Chondrocyte (in vitro differentiated cells): ENCODE measurements at regions not wholly inside any gene's neighbourhood (a gene's known extent, or its start where the extent isn't known, plus 50 kb on each side); places are given as distances from the start of the nearest gene placed in this dataset.

ENCODE experiments used
- DNase-seq: peaks from one replicate; pipeline ENCODE4 v3.0.0; 2021; ENCODE audit warnings: mixed read lengths, low spot score
- H3K27ac Mint-ChIP-seq: one replicate; pipeline ENCODE4 v1.8.0; 2021; ENCODE audit warnings: mild to moderate bottlenecking, moderate library complexity, mixed read lengths; ENCODE audit not compliant: unreplicated experiment
- H3K27me3 Mint-ChIP-seq: 2 replicates; pipeline ENCODE4 v1.8.0; 2021; ENCODE audit warnings: low read depth, mixed read lengths
- H3K36me3 Mint-ChIP-seq: 2 replicates; pipeline ENCODE4 v1.8.0; 2021; ENCODE audit warnings: low read depth, mixed read lengths
- H3K4me1 Mint-ChIP-seq: 2 replicates; pipeline ENCODE4 v1.8.0; 2021; ENCODE audit warnings: low read depth, mild to moderate bottlenecking, mixed read lengths
- H3K4me3 Mint-ChIP-seq: one replicate; pipeline ENCODE4 v1.8.0; 2021; ENCODE audit warnings: mild to moderate bottlenecking, moderate library complexity, mixed read lengths; ENCODE audit not compliant: unreplicated experiment
- H3K9me3 Mint-ChIP-seq: 2 replicates; pipeline ENCODE4 v1.8.0; 2021; ENCODE audit warnings: low read depth, mixed read lengths
- TF ChIP-seq, protein P1 (sequence below): fragments of 200-600 bp; sonication (generic); IDR thresholded peaks from 2 replicates; pipeline ENCODE4 v1.5.0; 2021; ENCODE audit warnings: antibody characterized with exemption, mild to moderate bottlenecking, moderate library complexity

DNA sequence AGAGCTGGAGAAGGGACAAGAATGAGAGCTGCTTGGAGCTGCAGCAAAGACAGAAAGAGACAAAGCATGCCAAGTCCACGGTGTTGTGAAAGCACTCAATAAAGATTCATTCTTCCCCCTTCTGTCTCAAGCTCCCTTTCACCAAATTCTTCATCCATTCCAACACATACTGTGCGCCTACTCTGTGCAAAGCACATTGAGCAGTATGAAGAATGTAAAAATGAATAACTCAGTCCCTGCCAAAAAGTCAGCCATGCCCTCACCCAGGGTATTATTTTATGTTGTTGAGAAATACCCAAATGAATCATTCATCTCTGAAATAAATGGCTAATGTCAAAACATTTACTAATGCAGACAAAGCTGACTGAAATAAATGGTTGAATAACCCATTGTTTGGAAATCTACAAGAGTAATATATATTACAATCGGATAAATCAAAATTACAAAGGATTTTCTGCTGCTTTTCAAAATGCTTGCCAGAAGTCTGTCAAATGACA lies 282.9 kb upstream of the IRX5 start:
- Mint-ChIP-seq H3K36me3 (no peaks in the 10 kb centered on the region), H3K4me1 (peaks cover 5% of the 10 kb centered on the region), H3K27me3 (peaks cover 17% of the 10 kb centered on the region), H3K4me3 (no peak overlapping the region), H3K27ac (no peak overlapping the region), H3K9me3 (no peaks in the 10 kb centered on the region)
- no peak for DNase-seq
- TF ChIP-seq, protein P1, sequence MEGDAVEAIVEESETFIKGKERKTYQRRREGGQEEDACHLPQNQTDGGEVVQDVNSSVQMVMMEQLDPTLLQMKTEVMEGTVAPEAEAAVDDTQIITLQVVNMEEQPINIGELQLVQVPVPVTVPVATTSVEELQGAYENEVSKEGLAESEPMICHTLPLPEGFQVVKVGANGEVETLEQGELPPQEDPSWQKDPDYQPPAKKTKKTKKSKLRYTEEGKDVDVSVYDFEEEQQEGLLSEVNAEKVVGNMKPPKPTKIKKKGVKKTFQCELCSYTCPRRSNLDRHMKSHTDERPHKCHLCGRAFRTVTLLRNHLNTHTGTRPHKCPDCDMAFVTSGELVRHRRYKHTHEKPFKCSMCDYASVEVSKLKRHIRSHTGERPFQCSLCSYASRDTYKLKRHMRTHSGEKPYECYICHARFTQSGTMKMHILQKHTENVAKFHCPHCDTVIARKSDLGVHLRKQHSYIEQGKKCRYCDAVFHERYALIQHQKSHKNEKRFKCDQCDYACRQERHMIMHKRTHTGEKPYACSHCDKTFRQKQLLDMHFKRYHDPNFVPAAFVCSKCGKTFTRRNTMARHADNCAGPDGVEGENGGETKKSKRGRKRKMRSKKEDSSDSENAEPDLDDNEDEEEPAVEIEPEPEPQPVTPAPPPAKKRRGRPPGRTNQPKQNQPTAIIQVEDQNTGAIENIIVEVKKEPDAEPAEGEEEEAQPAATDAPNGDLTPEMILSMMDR: no peak

DNA sequence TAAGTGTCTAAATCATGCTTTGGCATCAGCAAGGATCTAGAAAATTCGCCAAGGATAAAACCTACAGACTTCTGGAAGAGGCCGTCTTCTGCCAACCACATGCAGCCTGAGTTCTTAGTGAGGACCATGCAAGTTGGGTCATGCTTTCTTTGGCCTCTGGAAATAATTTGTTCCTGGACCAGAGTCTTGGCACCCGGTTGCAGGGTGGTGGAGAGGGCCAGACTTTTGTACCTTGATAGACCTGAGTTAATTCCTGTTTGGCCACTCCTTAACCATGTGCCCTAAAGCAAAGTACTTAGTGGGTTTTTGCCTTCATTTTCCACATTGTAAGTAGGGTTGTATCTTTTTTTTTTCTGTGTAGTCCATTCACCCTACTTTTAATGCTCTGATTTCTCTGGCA lies 283.4 kb upstream of the IRX5 start:
- DNase-seq: no peak
- peaks cover 18% of the 10 kb centered on the region for H3K27me3 Mint-ChIP-seq
- TF ChIP-seq, protein P1: no peak
- no peak overlapping the region for H3K27ac Mint-ChIP-seq
- H3K9me3 Mint-ChIP-seq: no peaks in the 10 kb centered on the region
- no peak overlapping the region for H3K4me3 Mint-ChIP-seq
- no peaks in the 10 kb centered on the region for H3K36me3 Mint-ChIP-seq
- peaks cover 5% of the 10 kb centered on the region for H3K4me1 Mint-ChIP-seq

DNA sequence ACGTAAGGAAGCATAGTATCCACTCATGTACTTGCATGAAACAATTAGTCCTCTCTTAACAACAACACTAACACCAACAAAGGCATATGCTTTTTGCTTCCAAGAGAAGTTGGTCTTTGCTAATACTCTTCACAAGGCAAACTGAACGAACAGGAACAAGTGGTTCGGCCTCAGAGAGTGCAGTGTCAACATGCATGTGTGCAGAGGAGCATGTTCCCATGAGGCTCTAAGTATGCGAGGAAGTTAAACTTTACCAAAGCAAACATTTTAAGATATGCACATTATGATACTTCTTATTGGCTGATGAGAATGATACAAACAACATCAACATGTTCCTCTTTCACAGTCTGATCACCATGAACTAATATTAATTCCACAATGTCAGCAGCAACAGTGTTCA lies 285.3 kb upstream of the IRX5 start:
- DNase-seq: no peak
- TF ChIP-seq, protein P1: no peak
- Mint-ChIP-seq H3K27me3 (peaks cover 19% of the 10 kb centered on the region), H3K36me3 (no peaks in the 10 kb centered on the region), H3K4me1 (no peaks in the 10 kb centered on the region), H3K9me3 (no peaks in the 10 kb centered on the region), H3K27ac (no peak overlapping the region), H3K4me3 (no peak overlapping the region)

DNA sequence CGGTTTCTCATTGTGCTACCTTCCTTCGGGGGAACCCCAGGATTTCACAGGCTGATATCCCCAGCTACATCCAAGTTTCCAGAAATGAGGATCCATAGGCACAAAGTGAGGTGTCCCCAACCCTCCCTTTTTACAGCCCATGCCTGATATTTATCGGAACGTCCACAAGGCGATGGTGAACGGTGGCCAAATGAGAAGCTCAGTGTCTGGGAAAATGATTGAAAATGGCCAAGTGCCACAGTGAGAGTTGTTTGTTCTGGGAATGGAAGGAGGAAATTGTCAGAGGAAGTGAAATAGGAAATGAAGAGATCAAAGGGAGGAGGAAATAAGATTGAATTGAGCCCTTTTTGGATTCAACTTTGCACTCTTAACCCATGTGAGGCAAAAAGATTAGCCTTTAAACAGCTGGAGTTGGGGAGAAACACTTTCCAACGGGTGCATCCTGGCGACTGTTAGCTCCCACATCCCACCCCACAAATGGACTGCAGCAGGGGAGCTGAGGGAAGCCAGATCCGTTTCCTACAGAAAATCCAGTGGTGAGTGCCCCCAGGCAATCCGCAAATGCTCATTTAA lies 294.4 kb upstream of the IRX5 start:
- H3K27ac Mint-ChIP-seq: no peak overlapping the region
- TF ChIP-seq, protein P1: no peak
- H3K4me1 Mint-ChIP-seq: no peaks in the 10 kb centered on the region
- no peaks in the 10 kb centered on the region for H3K9me3 Mint-ChIP-seq
- H3K36me3 Mint-ChIP-seq: no peaks in the 10 kb centered on the region
- no peak for DNase-seq
- H3K4me3 Mint-ChIP-seq: no peak overlapping the region
- H3K27me3 Mint-ChIP-seq: peaks cover 18% of the 10 kb centered on the region

DNA sequence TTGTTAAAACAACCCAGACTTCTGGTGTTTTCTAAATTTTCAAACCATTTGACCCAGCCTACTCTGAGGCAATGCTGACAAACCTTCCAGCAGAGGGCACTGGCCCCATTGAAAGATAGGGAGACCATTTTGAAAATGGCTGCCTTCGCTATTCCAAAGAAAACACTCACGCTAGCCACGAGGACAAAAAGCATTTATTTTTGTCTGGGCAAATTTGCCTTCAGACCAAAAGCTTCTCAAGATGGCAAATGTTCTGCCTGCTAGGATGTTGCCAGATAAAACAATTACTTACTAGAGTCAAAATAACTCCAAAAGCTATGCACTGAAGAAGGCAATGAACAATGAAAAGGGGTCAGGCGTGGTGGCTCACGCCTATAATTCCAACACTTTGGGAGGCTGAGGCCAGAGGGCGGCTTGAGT lies 296.7 kb upstream of the IRX5 start:
- no peaks in the 10 kb centered on the region for H3K4me1 Mint-ChIP-seq
- TF ChIP-seq, protein P1: peak; percentile 68
- H3K27me3 Mint-ChIP-seq: peaks cover 16% of the 10 kb centered on the region
- no peaks in the 10 kb centered on the region for H3K9me3 Mint-ChIP-seq
- no peak for DNase-seq
- no peak overlapping the region for H3K27ac Mint-ChIP-seq
- H3K4me3 Mint-ChIP-seq: no peak overlapping the region
- H3K36me3 Mint-ChIP-seq: no peaks in the 10 kb centered on the region
